ENCODE measurements at regions not wholly inside any gene's neighbourhood (a gene's known extent, or its start where the extent isn't known, plus 50 kb on each side); places are given as distances from the start of the nearest gene placed in this dataset.

DNA sequence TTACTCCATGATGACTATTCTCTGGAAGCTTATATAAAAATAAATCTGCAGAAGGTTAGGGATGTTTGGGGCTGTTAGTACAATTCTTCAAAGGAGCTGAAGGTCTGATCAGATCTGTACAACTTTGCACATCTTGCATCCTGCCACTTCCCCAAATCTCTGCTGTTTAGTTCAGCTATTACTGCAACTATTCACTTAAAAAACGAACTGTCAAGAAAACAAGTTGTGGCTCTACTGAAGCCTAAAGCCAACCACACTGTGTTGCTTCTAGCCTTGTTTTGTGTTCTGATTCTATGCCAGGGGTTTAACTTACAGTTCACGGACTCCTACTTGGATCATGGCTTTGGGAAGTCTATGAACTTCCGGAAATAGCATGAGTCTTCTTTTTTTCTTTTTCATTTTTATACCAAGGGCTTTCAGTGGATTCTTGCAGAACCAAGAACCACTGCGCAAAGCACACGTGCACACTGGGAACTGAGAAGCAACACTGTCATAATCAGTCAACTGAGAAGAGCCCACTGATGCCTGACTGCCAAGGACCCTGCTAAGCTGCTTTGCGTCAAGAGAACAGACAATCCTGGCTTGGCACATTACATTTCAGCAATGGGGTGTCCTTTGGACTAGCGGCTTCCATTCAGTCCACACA is 66.3 kb upstream of the EEA1 start:
- CTCF ChIA-PET = interaction anchor here (1.9 to 2.6 kb wide), 2 partner anchors 8 to 401 kb away, joined by 9 to 12 read pairs; no protein-coding TSS in a partner anchor
- no peaks in the 10 kb centered on the region for H3K79me2 ChIP-seq (ENCODE audit: insufficient read depth)

DNA sequence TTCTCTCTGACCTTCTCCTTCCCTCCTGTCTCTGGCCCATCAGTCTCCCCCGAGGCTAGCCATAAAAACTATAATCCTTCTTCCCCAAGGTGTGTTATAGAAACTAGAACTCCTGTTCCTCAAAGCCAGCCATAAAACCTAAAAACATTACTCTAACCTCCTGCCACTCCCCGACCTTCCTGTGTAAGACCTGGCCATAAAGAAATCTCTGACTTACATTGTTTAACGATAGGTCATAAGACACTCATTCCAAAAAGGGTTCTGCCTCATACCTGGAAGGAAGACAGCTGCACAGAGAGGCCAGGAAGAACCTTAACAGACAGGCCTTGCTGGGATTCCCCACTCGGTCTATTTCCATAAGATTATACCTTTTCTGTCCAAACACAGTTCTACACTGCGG is 70.9 kb upstream of the EEA1 start:
- H3K9me2 ChIP-seq = no peaks in the 10 kb centered on the region
- 88% methylated on average over 5 of the region's 5 CpGs for WGBS (ENCODE audit: low lambda C conversion rate)
- TF ChIP-seq, protein P1, sequence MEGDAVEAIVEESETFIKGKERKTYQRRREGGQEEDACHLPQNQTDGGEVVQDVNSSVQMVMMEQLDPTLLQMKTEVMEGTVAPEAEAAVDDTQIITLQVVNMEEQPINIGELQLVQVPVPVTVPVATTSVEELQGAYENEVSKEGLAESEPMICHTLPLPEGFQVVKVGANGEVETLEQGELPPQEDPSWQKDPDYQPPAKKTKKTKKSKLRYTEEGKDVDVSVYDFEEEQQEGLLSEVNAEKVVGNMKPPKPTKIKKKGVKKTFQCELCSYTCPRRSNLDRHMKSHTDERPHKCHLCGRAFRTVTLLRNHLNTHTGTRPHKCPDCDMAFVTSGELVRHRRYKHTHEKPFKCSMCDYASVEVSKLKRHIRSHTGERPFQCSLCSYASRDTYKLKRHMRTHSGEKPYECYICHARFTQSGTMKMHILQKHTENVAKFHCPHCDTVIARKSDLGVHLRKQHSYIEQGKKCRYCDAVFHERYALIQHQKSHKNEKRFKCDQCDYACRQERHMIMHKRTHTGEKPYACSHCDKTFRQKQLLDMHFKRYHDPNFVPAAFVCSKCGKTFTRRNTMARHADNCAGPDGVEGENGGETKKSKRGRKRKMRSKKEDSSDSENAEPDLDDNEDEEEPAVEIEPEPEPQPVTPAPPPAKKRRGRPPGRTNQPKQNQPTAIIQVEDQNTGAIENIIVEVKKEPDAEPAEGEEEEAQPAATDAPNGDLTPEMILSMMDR (IDR thresholded peaks at IDR 0.05) = no peak
- TF ChIP-seq RCOR1 (IDR thresholded peaks at IDR 0.05; ENCODE audit: low read length) = no peak
- TF ChIP-seq CHD2 (IDR thresholded peaks at IDR 0.05; ENCODE audit: low read length, partially characterized antibody) = no peak
- TF ChIP-seq, protein P2, sequence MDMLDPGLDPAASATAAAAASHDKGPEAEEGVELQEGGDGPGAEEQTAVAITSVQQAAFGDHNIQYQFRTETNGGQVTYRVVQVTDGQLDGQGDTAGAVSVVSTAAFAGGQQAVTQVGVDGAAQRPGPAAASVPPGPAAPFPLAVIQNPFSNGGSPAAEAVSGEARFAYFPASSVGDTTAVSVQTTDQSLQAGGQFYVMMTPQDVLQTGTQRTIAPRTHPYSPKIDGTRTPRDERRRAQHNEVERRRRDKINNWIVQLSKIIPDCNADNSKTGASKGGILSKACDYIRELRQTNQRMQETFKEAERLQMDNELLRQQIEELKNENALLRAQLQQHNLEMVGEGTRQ (IDR thresholded peaks at IDR 0.05; ENCODE audit: borderline replicate concordance, low read depth, low read length) = no peak
- TF ChIP-seq NRF1 (IDR thresholded peaks at IDR 0.05; ENCODE audit: low read depth, low read length) = no peak
- no peaks in the 10 kb centered on the region for H3K9me3 ChIP-seq
- ChIA-PET POLR2A (no interaction called here), CTCF (no interaction called here)
- no peak overlapping the region for H3K9ac ChIP-seq
- no peak overlapping the region for H3K27ac ChIP-seq (ENCODE audit: low read depth in 2 of 2, low read length in 1 of 2)
- H3K4me1 ChIP-seq (ENCODE audit: control insufficient read depth in 1 of 2, insufficient read depth in 2 of 2, low read depth in 1 of 2, low read length in 1 of 2) = peaks cover 0 to 2% of the 10 kb centered on the region in 2 experiments; a peak in 2 of 4 replicates
- H3K79me2 ChIP-seq (ENCODE audit: insufficient read depth) = no peaks in the 10 kb centered on the region
- no peak overlapping the region for H2AFZ ChIP-seq (ENCODE audit: low read depth)
- H3K4me2 ChIP-seq = no peak overlapping the region
- no peaks in the 10 kb centered on the region for H3K27me3 ChIP-seq (ENCODE audit: insufficient read depth)
- no peak for DNase-seq
- no peaks in the 10 kb centered on the region for H3K36me3 ChIP-seq (replicated peaks in 1 of 2; ENCODE audit: control insufficient read depth in 1 of 2, insufficient read depth in 2 of 2, low read length in 1 of 2)
- H3F3A ChIP-seq (replicated peaks; ENCODE audit: insufficient read depth) = no peaks in the 10 kb centered on the region
- no peak overlapping the region for H3K4me3 ChIP-seq (ENCODE audit: low read depth in 2 of 2, low read length in 1 of 2)
- no peaks in the 10 kb centered on the region for H4K20me1 ChIP-seq (ENCODE audit: insufficient read depth)

More for the DNA sequence above, 66.3 kb upstream of the EEA1 start:
- 85% methylated on average over 7 of the region's 7 CpGs for whole genome bisulfite sequencing (ENCODE audit: low lambda C conversion rate)
- Histone ChIP-seq H3K36me3 (replicated peaks in 1 of 2; ENCODE audit: control insufficient read depth in 1 of 2, insufficient read depth in 2 of 2, low read length in 1 of 2) (no peaks in the 10 kb centered on the region), H2AFZ (ENCODE audit: low read depth) (no peak overlapping the region), H3K9me3 (peaks cover 6% of the 10 kb centered on the region; the same call in 1 of the 2 replicates), H3K9ac (no peak overlapping the region), H3K4me3 (ENCODE audit: low read depth in 2 of 2, low read length in 1 of 2) (no peak overlapping the region), H3K4me1 (ENCODE audit: control insufficient read depth in 1 of 2, insufficient read depth in 2 of 2, low read depth in 1 of 2, low read length in 1 of 2) (no peaks in the 10 kb centered on the region), H3F3A (replicated peaks; ENCODE audit: insufficient read depth) (no peaks in the 10 kb centered on the region), H3K27me3 (ENCODE audit: insufficient read depth) (no peaks in the 10 kb centered on the region), H3K4me2 (no peak overlapping the region), H3K27ac (ENCODE audit: low read depth in 2 of 2, low read length in 1 of 2) (no peak overlapping the region), H3K9me2 (no peaks in the 10 kb centered on the region), H4K20me1 (ENCODE audit: insufficient read depth) (no peaks in the 10 kb centered on the region)
- no peak for DNase-seq
- POLR2A ChIA-PET = no interaction called here
- TF ChIP-seq, protein P1 (IDR thresholded peaks at IDR 0.05) = no peak
- no peak for TF ChIP-seq MEF2A (IDR thresholded peaks at IDR 0.05; ENCODE audit: borderline replicate concordance, low read depth)

All from SK-N-SH (cell line).